ENCODE measurements at regions not wholly inside any gene's neighbourhood (a gene's known extent, or its start where the extent isn't known, plus 50 kb on each side); places are given as distances from the start of the nearest gene placed in this dataset.
A peak's percentile ranks its signal among the peaks of the same experiment; 100 is the strongest.

DNA sequence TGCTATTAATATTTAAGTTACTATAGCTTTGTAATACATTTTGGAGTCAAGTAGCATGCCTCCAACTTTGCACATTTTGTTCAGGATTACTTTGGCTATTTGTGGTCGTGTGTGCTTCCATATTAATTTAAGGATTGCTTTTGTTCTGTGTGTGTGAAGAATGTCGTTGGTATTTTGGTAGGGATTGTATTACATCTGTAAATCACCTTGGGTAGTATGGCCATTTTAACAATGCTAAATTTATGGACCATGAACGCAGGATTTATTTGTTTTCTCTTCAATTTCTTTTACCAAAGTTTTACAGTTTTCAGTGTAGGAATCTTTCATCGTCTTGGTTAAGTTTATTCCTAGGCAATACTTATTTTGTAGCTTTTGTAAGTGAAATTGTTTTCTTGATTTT lies 758.0 kb downstream of the FRK start:
- Histone ChIP-seq H2AFZ (ENCODE audit: low read length) (no peak overlapping the region), H3K27me3 (replicated peaks in 1 of 4; ENCODE audit: control insufficient read depth in 3 of 4, extremely low read depth in 1 of 4, insufficient read depth in 3 of 4, low read length in 3 of 4) (no peaks in the 10 kb centered on the region), H2AK5ac (ENCODE audit: low read depth, low read length) (no peak overlapping the region), H3K4me3 (ENCODE audit: extremely low read depth in 1 of 4, insufficient read depth in 2 of 4, low read depth in 3 of 4, low read length in 4 of 4) (no peak overlapping the region), H3K9ac (replicated peaks in 1 of 4; ENCODE audit: extremely low read depth in 1 of 4, low read depth in 3 of 4, low read length in 3 of 4) (no peak overlapping the region; a peak in 1 of 7 replicates), H3K79me2 (ENCODE audit: control insufficient read depth in 1 of 2, insufficient read depth in 2 of 2, low read length in 2 of 2) (no peaks in the 10 kb centered on the region), H3K27ac (ENCODE audit: low read depth, low read length) (no peak overlapping the region), H3K36me3 (ENCODE audit: control insufficient read depth in 2 of 4, insufficient read depth in 4 of 4, low read length in 3 of 4) (no peaks in the 10 kb centered on the region), H3K56ac (replicated peaks; ENCODE audit: insufficient read length, low read depth, low read length) (no peak overlapping the region), H4K91ac (replicated peaks; ENCODE audit: insufficient read length, low read length) (no peak overlapping the region), H3K18ac (ENCODE audit: extremely low read depth, low read length) (no peak overlapping the region), H4K20me1 (replicated peaks in 1 of 2; ENCODE audit: control insufficient read depth in 1 of 2, insufficient read depth in 2 of 2, low read length in 2 of 2) (no peaks in the 10 kb centered on the region), H2BK5ac (ENCODE audit: low read depth, low read length) (no peak overlapping the region), H3K4ac (replicated peaks; ENCODE audit: insufficient read length, low read depth, low read length) (no peak overlapping the region), H2BK15ac (ENCODE audit: low read length) (no peak overlapping the region), H4K5ac (ENCODE audit: insufficient read length, low read depth, low read length) (no peak overlapping the region), H3K9me3 (ENCODE audit: insufficient read depth in 2 of 2, low read depth in 1 of 2, low read length in 1 of 2) (no peaks in the 10 kb centered on the region; a peak in 1 of 4 replicates), H2BK20ac (ENCODE audit: low read length) (no peak overlapping the region), H3K4me1 (replicated peaks in 1 of 4; ENCODE audit: control insufficient read depth in 3 of 4, insufficient read depth in 4 of 4, low read length in 3 of 4) (no peaks in the 10 kb centered on the region), H3K79me1 (ENCODE audit: low read depth, low read length) (no peaks in the 10 kb centered on the region), H2BK12ac (ENCODE audit: low read depth, low read length) (no peak overlapping the region), H2BK120ac (replicated peaks; ENCODE audit: low read depth, low read length) (no peak overlapping the region), H3K23me2 (ENCODE audit: low read depth, low read length) (no peaks in the 10 kb centered on the region), H4K8ac (ENCODE audit: extremely low read depth, insufficient read depth, low read length) (no peak overlapping the region), H3K14ac (ENCODE audit: insufficient read length) (no peak overlapping the region), H3K4me2 (ENCODE audit: insufficient read depth in 1 of 2, low read depth in 2 of 2, low read length in 2 of 2) (no peak overlapping the region), H3K23ac (ENCODE audit: insufficient read length) (no peak overlapping the region)
- TF ChIP-seq RAD21 (IDR thresholded peaks at IDR 0.05 in 1 of 2, conservative IDR thresholded peaks at IDR 0.05 in 1 of 2; ENCODE audit: low read depth in 2 of 2, low read length in 2 of 2) (no peak), TAF7 (optimal IDR thresholded peaks at IDR 0.05; ENCODE audit: borderline replicate concordance, low read depth, low read length) (no peak), TCF12 (IDR thresholded peaks at IDR 0.05; ENCODE audit: low read depth, low read length) (no peak), MAFK (IDR thresholded peaks at IDR 0.05; ENCODE audit: low read depth, low read length) (no peak), CREB1 (IDR thresholded peaks at IDR 0.05) (no peak), HDAC2 (IDR thresholded peaks at IDR 0.05; ENCODE audit: borderline replicate concordance in 1 of 2, low read depth in 2 of 2, low read length in 2 of 2) (no peak), EZH2 (IDR thresholded peaks at IDR 0.05; ENCODE audit: low read depth, low read length, severe bottlenecking) (no peak), KDM4A (IDR thresholded peaks at IDR 0.05; ENCODE audit: low read depth, low read length, severe bottlenecking) (no peak), BCL11A (IDR thresholded peaks at IDR 0.05; ENCODE audit: low read depth in 2 of 2, low read length in 2 of 2) (no peak), CHD2 (IDR thresholded peaks at IDR 0.05; ENCODE audit: low read length) (no peak), SP4 (IDR thresholded peaks at IDR 0.05; ENCODE audit: low read length) (no peak)
- TF ChIP-seq, protein P1, sequence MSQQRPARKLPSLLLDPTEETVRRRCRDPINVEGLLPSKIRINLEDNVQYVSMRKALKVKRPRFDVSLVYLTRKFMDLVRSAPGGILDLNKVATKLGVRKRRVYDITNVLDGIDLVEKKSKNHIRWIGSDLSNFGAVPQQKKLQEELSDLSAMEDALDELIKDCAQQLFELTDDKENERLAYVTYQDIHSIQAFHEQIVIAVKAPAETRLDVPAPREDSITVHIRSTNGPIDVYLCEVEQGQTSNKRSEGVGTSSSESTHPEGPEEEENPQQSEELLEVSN (IDR thresholded peaks at IDR 0.05), result no peak
- WGBS, 2 experiments (ENCODE audit: extremely low coverage in 1 of 2, insufficient coverage in 1 of 2, insufficient read length in 1 of 2, insufficient replicate concordance in 2 of 2, low coverage in 1 of 2, low lambda C conversion rate in 2 of 2, missing lambda C conversion rate in 1 of 2), result 91% methylated on average over 4 of the region's 4 CpGs; no CpG with 5 or more reads in 1 of the 2 experiments
- CTCF ChIA-PET (ENCODE audit: partially characterized antibody), result no interaction called here
- FAIRE-seq, result peak; percentile 24
- POLR2A ChIA-PET (ENCODE audit: partially characterized antibody), result no interaction called here
- no peak for DNase-seq (ENCODE audit: low read depth in 1 of 2, low spot score in 2 of 2)
